Lung (tissue), 11 donors: ENCODE measurements at regions not wholly inside any gene's neighbourhood (a gene's known extent, or its start where the extent isn't known, plus 50 kb on each side); places are given as distances from the start of the nearest gene placed in this dataset.

ENCODE experiments used
- ATAC-seq: fragments of 200-7000 bp; cut with Tn5 transposase; one replicate; pipeline ENCODE4 v1.9.1; 2020; ENCODE audit warnings: moderate number of reproducible peaks; ENCODE audit not compliant: insufficient read depth, low FRiP score
- DNase-seq, 3 donors: peaks; one replicate each; pipeline ENCODE4 v3.0.0-alpha.2; 2013 to 2017
- H3K27ac ChIP-seq, 2 donors: one replicate each; pipeline ENCODE4 v1.5.1; 2013; ENCODE audit warnings: mild to moderate bottlenecking in 2 of 2, moderate library complexity in 2 of 2, control low read depth in 1 of 2, inconsistent platforms in 1 of 2, low read depth in 1 of 2, low read length in 1 of 2
- H3K27me3 ChIP-seq, 3 donors: one replicate each; pipeline ENCODE4 v1.5.1; 2013; ENCODE audit warnings: low read length in 2 of 3; ENCODE audit not compliant: control insufficient read depth in 3 of 3, insufficient read depth in 3 of 3
- H3K36me3 ChIP-seq, 4 donors: one replicate each; pipeline ENCODE4 v1.5.1; 2013; ENCODE audit warnings: low read length in 4 of 4, mild to moderate bottlenecking in 1 of 4, moderate library complexity in 1 of 4; ENCODE audit not compliant: control insufficient read depth in 4 of 4, insufficient read depth in 4 of 4
- H3K4me1 ChIP-seq, 5 donors: one replicate each; pipeline ENCODE4 v1.5.1; 2013; ENCODE audit warnings: low read length in 5 of 5, mild to moderate bottlenecking in 2 of 5, moderate library complexity in 1 of 5; ENCODE audit not compliant: control insufficient read depth in 5 of 5, insufficient read depth in 5 of 5
- H3K4me3 ChIP-seq: one replicate; pipeline ENCODE4 v1.5.1; 2013; ENCODE audit warnings: mild to moderate bottlenecking, control low read depth, moderate library complexity
- H3K9ac ChIP-seq, 2 donors: one replicate each; pipeline ENCODE4 v1.5.1; 2013; ENCODE audit warnings: low read length in 2 of 2, control low read depth in 1 of 2; ENCODE audit not compliant: insufficient read depth in 1 of 2
- H3K9me3 ChIP-seq, 4 donors: one replicate each; pipeline ENCODE4 v1.5.1; 2013; ENCODE audit warnings: low read length in 3 of 4, mild to moderate bottlenecking in 1 of 4, moderate library complexity in 1 of 4; ENCODE audit not compliant: control insufficient read depth in 4 of 4, insufficient read depth in 3 of 4
- CTCF ChIP-seq: IDR thresholded peaks from 2 replicates; pipeline ENCODE4 v1.5.1; 2012; ENCODE audit warnings: mild to moderate bottlenecking; ENCODE audit errors: control extremely low read depth, extremely low read depth
- WGBS, 2 donors: extraction: QIAGEN DNeasy Blood & Tissue Kit; methylation state at CpG; one replicate each; pipeline ENCODE4 v1.1.7; 2013; 5-methylcytosine and 5-hydroxymethylcytosine counted together
- donor health status: control.
- donor health status: control.
- donor health status: Bipolar disorder and iron deficiency.
- donor health status: healthy.
- donor health status: DM: yes; HTN: yes; CAD: no.

GRCh38 chr1:90201467-90202358 is 206.8 kb downstream of the ZNF326 start:
- Histone ChIP-seq H3K9ac (no peak overlapping the region), H3K4me1 (peaks cover 0 to 14% (median 2%) of the 10 kb centered on the region in 5 donors), H3K4me3 (no peak overlapping the region), H3K27me3 (no peaks in the 10 kb centered on the region), H3K36me3 (no peaks in the 10 kb centered on the region), H3K9me3 (no peaks in the 10 kb centered on the region), H3K27ac (no peak overlapping the region)
- 58 to 79% methylated on average over 6 of the region's 6 CpGs for WGBS, 2 donors
- ATAC-seq (no peak), DNase-seq (peak in 2 of 3 donors; percentile 26 to 36)
- TF ChIP-seq CTCF: no peak

GRCh38 chr1:90200646-90201205 is 205.8 kb downstream of the ZNF326 start:
- WGBS, 2 donors: 61 to 77% methylated on average over 5 of the region's 5 CpGs
- no peak for TF ChIP-seq CTCF
- Histone ChIP-seq H3K4me1 (peaks cover 0 to 14% (median 2%) of the 10 kb centered on the region in 5 donors), H3K9ac (no peak overlapping the region), H3K27me3 (no peaks in the 10 kb centered on the region), H3K27ac (no peak overlapping the region), H3K9me3 (no peaks in the 10 kb centered on the region), H3K4me3 (no peak overlapping the region), H3K36me3 (no peaks in the 10 kb centered on the region)
- ATAC-seq (peak; percentile 41), DNase-seq (peak in 2 of 3 donors; percentile 36 to 60)

GRCh38 chr1:90198616-90199332 is 203.9 kb downstream of the ZNF326 start:
- peaks cover 0 to 14% (median 2%) of the 10 kb centered on the region in 5 donors for H3K4me1 ChIP-seq
- no peak for ATAC-seq
- WGBS, 2 donors: 57 to 60% methylated on average over 13 of the region's 13 CpGs

More at GRCh38 chr1:90198616-90199332, 203.9 kb downstream of the ZNF326 start:
- no peaks in the 10 kb centered on the region for H3K36me3 ChIP-seq
- no peaks in the 10 kb centered on the region for H3K9me3 ChIP-seq
- H3K27me3 ChIP-seq: peaks cover 0 to 2% (median 0%) of the 10 kb centered on the region in 3 donors
- no peak overlapping the region for H3K9ac ChIP-seq
- no peak overlapping the region for H3K4me3 ChIP-seq
- TF ChIP-seq CTCF: no peak
- DNase-seq: peak in 2 of 3 donors; percentile 49 to 52
- no peak overlapping the region for H3K27ac ChIP-seq
